DND-41 (cell line): ENCODE measurements at regions not wholly inside any gene's neighbourhood (a gene's known extent, or its start where the extent isn't known, plus 50 kb on each side); places are given as distances from the start of the nearest gene placed in this dataset.

Source experiments
- EZH2 ChIP-seq: IDR thresholded peaks from 3 replicates; pipeline ENCODE4 v1.6.1; 2012; ENCODE audit warnings: borderline replicate concordance, low read depth, mild to moderate bottlenecking, moderate library complexity, low read length, inconsistent platforms; ENCODE audit not compliant: severe bottlenecking
- TF ChIP-seq, protein P1 (sequence below): IDR thresholded peaks from 2 replicates; pipeline ENCODE4 v1.5.1; 2012; ENCODE audit warnings: borderline replicate concordance, low read length, moderate library complexity, mild to moderate bottlenecking; ENCODE audit not compliant: poor library complexity, severe bottlenecking; ENCODE audit errors: extremely low read depth

DNA sequence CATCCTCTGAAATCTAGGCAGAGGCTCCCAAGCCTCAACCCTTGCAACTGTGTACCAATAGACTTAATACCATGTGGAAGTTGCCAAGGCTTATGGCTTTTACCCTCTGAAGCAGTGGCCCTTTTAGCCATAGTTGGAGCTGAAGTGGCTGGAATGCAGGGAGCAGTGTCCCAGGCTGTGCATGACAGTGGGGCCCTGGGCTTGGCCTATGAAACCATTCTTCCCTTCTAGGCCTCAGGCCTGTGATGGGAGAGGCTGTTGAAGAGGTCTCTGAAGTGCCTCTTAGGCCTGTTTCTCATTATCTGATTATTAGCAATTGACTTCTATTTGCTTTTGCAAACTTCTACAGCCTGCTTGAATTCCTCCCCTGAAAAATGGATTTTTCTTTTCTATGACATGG lies 612.7 kb upstream of the ZWINT start:
- TF ChIP-seq EZH2, result no peak
- TF ChIP-seq, protein P1, sequence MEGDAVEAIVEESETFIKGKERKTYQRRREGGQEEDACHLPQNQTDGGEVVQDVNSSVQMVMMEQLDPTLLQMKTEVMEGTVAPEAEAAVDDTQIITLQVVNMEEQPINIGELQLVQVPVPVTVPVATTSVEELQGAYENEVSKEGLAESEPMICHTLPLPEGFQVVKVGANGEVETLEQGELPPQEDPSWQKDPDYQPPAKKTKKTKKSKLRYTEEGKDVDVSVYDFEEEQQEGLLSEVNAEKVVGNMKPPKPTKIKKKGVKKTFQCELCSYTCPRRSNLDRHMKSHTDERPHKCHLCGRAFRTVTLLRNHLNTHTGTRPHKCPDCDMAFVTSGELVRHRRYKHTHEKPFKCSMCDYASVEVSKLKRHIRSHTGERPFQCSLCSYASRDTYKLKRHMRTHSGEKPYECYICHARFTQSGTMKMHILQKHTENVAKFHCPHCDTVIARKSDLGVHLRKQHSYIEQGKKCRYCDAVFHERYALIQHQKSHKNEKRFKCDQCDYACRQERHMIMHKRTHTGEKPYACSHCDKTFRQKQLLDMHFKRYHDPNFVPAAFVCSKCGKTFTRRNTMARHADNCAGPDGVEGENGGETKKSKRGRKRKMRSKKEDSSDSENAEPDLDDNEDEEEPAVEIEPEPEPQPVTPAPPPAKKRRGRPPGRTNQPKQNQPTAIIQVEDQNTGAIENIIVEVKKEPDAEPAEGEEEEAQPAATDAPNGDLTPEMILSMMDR, result no peak
